Anterior cingulate cortex (tissue), 58 donors: ENCODE measurements at regions not wholly inside any gene's neighbourhood (a gene's known extent, or its start where the extent isn't known, plus 50 kb on each side); places are given as distances from the start of the nearest gene placed in this dataset.
"Not testable (repeated sequence)": the region's sequence is repeated elsewhere in the genome, so short reads cannot be mapped to it uniquely, and the experiment has no call there.

Source experiments
- DNase-seq, 58 donors: peaks; one replicate each; lab custom pipeline; 2025; lab: John Stamatoyannopoulos, UW

DNA sequence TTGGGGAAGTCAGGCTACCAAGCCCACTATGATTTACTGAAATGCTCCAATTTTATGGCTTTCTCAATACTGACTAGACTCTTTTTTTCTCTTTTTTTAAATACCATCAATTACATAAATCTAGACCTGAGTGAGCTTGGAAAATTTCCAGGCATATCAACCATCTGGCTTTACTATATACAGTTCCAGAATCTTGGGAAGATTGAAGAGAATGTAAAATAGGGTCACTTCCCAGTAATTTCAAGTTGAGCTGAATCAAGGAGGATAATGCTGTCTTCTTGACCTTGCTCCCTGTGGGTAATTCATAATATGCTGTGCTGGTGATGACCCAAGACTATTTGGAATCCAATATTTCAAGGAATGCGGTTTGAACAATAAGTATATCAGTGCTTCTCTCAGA lies 108.1 kb downstream of the MAP3K21 start:
- no peak for DNase-seq

DNA sequence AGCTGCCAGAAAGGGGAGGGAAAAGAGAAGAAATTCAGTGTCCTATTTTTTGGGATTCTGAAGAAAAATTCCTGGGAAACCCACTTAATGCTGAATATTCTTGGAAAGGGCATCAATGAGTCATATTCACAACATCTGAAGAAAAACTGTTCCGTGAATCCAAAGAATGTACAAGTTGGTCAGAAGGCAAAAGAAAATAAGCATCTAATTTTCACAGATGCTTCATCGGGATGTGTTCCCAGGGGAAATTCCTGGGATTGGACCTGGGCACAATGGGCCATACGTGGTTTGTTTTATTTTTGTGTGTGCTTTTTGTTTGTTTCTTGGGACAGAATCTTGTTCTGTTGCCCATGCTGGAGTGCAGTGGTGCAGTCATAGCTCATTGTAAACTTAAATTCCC lies 112.2 kb downstream of the MAP3K21 start:
- peak in 1 of 58 donors; percentile 3 for DNase-seq

DNA sequence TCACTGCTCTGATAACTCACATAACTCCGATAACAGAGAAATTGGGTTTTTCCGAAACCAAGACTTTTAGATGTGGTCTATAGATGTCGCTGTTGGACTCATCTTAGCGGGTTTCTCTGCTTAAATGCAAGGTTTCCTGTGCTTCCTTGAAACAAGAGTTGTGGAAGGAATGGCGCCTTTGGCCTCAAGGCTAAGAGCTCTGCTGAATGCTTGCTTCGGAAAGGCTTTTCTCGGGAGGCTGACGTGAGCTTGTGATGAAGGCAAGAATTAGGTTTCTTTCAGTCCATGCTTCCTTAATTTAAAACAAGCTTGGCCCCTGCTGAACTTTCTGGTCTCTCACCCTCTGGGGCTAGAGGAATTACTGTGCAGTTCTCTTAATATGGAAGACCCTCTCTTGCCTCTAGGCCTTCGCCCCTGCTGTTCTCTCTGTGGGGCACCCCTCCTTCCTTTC lies 113.5 kb downstream of the MAP3K21 start:
- DNase-seq = peak in 10 of 58 donors; percentile 2 to 51 (median 7)

DNA sequence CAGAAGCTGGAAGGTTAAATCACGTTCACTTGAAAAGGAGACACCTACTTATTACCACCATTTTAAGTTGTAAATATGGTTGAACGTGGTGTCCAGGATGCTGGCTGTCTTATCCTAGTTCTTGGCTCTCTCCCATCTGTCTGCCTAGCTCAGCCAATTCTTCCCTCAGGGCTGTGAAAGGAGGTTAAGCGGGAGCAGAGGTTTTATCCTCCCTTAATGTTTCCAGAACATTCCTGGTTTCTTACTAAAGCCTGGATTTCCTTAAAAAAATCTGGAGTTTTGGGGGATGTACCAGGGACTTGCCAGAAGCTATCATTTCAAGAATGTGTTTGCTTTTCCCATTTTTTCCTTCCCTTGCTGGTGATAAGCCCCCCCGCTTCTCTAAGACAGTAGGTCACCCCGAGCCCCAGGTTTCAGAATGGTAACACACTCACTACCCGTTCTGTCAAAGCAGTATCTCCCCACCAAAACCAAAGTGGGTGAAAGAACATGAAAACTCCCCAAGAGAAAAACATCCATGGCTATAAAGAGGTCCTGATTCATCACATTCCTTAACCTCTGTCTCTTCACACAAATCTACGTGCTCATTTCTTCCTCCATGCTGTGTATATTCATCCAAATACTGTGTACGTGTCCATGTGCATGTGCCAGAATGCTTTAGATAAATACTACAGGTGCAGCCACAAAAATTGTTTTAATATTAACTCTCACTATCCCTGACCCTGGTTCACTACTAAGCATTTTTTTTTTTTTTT lies 114.7 kb downstream of the MAP3K21 start:
- DNase-seq = no peak

DNA sequence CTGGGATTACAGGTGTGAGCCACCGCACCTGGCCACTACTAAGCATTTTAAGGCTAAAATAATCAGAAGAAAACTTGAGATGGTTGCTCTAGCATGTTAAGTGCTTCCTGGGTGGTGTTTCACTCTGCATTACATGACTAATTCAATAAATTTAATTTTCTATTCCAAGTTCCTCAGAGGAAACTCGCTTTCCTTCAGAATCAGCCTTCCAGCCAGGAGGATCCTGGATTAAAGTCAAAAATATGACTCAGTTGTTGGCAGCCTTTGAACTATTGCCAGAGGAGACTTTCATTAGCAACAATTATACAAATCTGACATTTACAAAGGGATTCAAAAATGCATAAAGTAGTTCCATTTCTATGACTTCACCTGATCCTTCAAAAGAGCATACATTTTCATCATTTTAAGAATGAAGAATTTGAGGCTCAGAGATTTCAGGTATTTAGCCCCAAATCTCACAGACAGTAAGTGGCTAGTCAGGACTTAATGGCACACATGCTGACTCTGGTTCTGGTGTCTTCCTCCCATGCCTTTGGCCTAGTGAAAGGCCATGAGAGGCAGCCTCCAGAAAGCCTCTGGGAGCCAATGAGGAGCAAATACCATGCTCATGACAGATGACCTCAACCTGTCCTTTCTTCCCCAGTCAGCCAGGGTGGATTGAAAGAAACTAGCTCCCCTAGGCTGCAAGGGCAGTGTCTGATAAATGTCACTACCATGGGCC lies 115.7 kb downstream of the MAP3K21 start:
- DNase-seq = no peak

DNA sequence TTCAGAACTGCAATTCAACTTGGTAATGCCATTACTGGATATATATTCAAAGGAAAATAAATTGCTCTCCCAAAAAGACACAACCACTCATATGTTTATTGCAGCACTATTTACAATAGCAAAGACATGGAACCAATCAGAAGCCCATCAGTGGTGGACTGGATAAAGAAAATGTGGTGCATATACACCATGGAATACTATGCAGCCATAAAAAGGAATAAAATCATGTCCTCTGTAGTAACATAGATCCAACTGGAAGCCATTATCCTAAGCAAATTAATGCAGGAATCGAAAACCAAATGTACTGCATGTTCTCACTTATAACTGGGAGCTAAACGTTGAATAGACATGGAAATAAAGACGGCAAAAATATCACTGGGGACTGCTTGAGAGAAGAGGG lies 117.0 kb downstream of the MAP3K21 start:
- DNase-seq = no peak

DNA sequence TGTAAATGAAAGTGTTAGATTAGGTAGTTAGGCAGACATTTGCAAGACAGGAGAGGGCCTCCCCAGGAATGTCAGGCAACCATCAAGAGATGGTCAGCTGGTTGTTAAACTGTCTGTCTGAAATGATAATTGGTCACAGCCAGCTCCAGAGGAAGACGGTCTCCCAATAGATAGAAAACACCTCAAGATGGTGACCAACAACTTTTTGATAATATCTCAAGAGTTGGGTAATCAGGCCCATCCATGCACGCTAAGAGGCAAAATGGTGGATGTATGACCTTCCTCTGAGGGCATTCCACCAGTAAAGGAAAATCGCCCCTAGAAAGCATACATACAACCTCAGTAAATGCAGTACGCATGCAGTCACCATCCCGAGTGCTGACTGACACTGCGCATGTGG lies 118.2 kb downstream of the MAP3K21 start:
- DNase-seq = no peak

DNA sequence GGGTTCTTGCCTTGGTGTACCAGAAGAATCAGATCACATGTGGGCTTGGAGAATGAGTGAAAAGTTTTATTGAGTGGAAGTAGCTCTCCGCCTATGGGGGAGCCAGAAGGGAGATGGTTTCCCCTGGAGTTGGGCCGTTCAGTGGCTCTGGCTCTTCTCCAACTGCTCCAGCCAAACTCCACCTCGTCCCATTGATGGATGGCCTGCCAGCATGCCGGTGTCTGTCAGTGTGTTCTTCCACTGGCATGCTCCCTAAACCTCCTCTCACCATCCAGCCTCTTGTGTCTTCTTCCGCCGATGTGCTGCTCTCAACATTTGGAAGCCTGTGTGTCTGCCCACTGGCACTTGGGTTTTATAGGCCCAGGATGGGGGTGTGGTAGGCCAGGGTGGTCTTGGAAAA lies 119.4 kb downstream of the MAP3K21 start:
- DNase-seq = no peak

DNA sequence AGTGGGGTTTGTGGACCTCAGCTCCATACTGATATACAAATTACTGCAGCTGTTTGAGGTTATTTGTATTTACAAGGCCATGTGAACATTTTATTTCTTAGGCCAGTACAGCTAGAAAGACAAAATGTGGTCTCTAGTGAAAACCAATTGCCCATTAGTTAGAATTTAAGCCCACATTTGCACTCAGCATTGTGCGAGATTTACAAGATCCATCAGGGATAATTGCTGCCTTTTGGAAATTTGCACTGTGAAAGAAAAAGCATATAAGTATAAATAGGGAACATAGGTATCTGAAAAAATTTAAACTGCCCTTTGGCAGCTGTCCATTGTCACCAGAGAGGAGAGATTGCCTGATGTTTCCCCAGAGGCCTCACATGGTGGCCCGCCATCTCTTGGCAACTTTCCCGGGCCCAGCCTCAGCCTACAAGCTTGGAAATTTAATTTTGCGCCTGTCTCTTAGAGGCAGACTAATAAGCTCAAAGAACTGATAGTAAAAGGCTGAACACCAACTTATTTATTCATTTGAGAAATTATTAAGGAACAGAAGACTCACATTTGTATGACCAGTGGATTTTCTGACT lies 120.7 kb downstream of the MAP3K21 start:
- DNase-seq = peak in 1 of 58 donors; percentile 4

DNA sequence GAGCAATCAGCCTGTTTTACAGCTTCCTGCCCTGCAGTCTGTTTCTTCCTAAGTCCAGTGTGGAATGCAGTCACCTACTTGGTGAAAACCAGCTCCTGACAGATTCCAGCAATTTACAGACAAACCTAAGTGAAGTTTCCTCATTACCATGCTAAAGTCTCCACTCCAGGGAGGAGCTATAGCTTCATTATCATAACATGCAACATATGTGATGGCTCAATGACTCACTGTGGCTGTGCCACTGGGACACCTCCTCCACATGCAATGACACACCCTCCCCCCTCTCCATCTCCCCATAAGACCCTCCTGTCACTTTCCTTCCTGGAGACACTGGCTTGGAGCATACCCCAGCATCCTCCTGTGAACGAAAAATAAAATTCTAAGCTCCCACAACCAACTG lies 125.2 kb downstream of the MAP3K21 start:
- DNase-seq = no peak

DNA sequence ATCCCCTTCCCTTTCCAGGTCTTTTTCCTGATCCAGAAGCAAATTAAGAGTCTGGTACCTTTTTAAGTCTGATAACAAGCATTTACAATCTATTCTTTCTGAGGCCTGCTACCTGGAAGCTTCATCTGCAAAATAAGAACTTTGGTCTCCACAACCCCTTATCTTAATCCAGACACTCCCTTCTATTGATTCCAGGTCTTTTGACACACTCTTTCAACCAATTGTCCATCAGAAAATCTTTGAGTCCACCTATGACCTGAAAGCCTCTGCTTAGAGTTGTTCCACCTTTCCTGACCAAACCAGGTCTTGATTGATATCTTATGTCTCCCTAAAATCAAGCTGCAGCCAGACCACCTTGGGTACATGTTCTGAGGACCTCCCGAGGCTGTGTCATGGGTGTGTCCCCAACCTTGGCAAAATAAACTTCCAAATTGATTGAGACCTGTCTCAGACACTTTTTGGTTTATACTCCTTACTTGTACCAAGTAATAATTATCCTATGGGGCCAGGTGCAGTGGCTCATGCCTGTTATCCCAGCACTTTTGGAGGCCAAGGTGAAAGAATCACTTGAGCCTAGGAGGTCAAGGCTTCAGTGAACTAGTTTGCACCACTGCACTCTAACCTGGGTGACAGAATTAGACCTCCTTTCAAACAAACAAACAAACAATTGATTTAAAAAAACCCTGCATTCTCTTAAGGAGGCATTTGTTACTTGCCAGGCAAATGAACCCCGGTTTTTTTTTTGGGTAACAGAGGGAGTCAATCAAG lies 126.1 kb downstream of the MAP3K21 start:
- DNase-seq = no peak

DNA sequence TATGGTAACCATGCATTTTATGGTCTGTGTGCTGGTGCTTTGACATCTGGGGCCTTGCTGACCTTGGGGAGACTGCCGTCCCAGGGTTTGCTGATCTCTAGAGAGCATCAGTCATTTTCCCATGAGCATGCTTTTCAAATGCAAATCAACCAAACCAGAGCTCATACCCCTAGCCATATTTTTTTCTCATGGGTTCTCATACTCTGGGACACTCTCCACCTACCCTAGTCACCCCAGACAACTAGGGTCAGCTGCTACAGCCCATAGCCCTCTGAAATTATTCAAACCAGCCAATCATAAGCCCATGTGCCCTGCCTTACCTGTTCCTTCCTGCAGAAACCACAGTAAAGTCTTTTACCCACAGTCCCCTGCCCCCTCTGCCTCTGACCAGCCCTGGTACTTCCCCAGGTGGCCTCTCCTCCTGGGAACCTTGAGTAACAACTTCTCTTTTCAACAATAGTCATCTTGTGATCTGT lies 132.0 kb downstream of the MAP3K21 start:
- DNase-seq = no peak

DNA sequence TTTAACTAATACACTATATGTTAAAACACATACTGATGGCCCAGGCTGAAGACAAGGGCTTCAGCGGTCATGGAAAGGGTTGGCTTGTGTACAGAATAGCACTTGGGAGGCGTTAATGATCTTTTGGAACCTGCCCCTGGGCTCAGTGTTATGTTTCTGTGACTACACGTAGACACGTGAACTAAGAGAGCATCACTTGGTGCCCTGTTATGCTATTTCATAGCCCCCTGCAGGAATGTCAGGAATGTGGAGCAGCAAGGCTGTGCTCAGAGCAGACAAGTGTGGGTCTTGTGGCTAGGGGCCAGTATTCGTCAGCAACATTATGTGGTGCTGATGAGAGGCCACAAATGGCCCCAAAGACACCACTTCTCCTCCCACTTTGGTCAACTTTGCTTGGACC lies 132.4 kb downstream of the MAP3K21 start:
- no peak for DNase-seq

DNA sequence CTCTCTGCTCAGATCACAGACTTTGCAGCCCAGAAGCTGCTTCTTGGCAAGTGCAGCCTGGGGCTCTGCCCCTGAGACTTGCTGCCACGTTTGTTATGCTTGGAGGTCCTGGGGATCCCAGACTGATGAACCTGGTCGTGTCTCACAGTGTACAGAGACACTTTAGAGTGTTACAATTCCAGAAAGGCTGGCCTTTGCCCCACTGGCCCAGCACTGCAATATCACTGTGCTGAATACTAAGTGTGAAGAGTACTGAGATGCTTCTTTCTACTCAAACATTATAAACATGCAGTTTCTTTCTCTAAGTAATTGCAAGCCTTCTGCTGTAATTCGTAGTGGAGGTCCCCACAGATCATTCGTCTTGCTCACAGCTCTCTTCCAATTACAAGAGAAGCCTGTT lies 133.2 kb downstream of the MAP3K21 start:
- no peak for DNase-seq

DNA sequence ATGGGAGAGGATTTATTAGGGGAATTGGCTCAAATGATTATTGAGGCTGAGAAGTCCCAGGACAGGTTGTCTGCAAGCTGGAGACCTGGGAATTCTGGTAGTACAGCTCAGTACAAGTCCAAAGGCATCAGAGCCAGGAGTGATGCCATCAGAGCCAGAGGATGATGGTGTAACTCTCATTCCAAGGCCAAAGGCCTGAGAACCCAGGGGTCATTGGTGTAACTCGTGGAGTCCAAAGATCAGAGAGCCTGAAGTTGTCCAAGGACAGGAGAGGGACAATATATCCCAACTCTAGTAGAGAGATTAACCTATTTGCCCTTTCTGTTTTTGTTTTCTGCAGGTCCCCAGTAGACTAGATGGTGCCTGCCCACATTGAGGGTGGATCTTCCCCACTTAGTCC lies 134.3 kb downstream of the MAP3K21 start:
- no peak for DNase-seq

DNA sequence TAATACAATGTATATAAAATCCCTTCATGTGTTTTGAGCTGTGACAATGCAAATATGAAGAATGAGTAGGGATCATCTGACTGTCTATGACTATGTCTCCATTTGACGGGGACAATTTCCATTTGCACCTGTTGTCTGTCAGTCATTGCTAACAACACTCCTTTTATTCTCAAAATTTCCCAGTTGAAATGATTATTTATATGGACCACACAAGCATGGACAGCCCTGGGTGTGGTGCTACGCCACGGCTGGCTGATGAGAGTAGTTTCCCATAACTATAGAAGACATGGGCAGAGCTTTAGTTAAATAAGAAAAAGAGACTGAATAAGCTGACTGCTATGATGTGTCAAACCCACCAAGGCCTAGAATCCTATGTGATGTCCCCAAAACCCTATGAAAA lies 135.8 kb downstream of the MAP3K21 start:
- no peak for DNase-seq

DNA sequence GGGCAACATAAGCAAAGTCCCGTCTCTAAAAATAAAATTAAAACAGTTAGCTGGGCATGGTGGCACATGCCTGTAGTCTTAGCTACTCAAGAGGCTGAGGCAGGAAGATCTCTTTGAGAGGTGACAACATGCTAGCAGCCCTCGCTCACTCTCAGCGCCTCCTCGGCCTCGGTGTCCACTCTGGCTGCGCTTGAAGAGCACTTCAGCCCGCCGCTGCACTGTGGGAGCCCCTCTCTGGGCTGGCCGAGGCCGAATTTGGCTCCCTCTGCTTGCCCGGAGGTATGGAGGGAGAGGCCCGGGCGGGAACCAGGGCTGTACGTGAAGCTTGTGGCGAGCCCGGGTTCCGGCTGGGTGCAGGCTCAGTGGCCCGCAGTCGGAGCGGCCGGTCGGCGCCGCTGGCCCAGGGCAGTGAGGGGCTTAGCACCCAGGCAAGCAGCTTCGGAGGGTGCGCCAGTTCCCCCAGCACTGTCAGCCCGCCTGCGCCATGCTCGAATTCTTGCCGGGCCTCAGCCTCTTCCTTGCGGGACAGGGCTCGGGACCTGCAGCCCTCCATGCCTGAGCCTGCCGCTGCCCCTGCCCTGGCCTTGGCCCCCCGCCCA lies 138.3 kb downstream of the MAP3K21 start:
- DNase-seq = no peak

DNA sequence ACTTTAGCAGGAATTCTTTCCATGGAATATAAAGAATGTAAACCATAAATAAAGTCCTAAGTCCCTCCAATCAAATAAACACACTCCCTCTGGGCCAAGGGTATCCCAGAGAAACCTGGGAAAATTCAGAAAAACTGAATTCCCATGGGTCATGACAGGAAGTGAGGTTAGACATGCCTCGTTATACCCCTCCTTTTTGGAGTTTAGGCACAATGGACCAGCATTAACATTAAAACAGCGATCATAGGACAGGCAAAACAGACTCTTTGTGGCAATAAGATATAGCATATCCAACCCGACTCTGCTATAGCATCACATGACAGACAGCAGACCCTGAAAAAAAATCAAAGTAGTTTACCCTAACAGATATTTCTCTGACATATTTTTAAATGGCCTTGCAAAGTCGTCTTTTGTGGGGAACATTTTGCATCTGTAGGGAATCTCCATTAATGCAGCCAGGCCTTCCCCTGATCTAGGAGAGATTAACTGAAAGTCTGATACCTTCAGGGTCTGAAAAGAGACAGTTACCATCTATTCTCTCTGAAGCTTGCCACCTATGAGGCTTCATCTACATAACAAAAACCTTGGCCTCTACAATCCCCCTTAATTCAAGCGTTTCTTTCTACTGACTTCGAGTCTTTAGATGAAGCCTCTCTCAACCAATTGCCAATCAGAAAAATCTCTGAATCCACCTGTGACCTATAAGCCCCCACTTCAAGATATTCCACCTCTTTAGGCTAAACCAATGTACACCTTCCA lies 143.0 kb upstream of the KCNK1 start:
- no peak for DNase-seq

DNA sequence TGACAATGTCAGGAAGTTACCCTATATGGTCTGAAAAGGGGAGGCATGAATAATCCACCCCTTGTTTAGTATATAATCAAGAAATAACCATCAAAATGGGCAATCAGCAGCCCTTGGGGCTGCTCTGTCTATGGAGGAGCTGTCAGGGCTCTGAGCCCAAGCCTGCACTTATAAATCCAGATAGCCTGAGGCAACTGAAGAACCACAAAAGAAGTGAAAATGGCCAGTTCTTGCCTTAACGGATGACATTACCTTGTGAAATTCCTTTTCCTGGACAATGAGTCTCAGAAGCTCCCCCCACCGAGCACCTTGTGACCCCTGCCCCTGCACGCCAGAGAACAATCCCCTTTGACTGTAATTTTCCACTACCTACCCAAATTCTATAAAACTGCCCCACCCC lies 142.1 kb upstream of the KCNK1 start:
- not testable (repeated sequence) for DNase-seq

DNA sequence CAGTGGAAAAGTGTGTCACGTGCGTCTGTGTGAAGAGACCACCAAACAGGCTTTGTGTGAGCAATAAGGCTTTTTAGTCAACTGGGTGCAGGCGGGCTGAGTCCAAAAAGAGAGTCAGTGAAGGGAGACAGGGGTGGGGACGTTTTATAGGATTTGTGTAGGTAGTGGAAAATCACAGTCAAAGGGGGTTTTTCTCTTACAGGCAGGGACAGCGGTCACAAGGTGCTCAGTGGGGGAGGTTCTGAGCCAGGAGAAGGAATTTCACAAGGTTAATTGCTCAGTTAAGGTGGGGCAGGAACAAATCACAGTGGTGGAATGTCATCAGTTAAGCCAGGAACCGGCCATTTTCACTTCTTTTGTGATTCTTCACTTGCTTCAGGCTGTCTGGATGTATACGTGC lies 141.1 kb upstream of the KCNK1 start:
- DNase-seq = not testable (repeated sequence)
